HG02884 (cell line): ENCODE measurements at regions not wholly inside any gene's neighbourhood (a gene's known extent, or its start where the extent isn't known, plus 50 kb on each side); places are given as distances from the start of the nearest gene placed in this dataset.

ENCODE experiments used
- ATAC-seq: cut with Tn5 transposase; IDR thresholded peaks from one replicate; pipeline ENCODE4 v1.9.1; 2021; ENCODE audit warnings: mild to moderate bottlenecking, moderate library complexity; ENCODE audit not compliant: unreplicated experiment

DNA sequence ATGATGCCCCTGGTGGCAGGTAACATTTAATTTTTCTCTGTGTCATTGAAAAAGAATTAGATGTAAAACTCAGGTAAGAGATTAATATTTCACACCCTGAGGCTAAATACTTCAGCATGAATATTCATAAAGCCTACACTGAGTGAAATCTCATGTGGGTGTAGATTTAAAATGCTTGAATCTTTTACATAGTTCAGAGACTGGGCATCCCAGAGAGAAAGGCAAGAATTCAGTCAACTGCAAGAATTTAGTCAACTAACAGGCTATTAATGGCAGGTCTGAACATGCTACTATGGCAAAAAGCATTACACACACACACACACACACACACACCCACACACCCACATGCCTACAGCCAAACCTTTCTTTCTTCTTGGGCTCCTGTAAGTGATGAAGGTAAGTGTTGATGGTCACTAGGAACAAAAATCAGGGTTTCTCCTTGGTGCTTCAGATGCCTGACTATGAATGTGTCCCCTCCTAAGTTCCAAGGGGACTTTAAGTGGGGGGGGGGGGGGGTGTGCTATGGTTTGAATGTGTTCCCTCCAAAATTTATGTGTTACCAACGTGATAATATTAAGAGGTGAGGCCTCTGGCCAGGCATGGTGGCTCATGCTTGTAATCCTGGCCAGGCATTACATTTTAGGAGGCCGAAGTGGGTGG lies 63.7 kb upstream of the PSMD7 start:
- no peak for ATAC-seq

- ATAC-seq: no peak
Observed at GRCh38 chr16:74230126-74230525, 66.5 kb upstream of the PSMD7 start.

GRCh38 chr16:74226338-74226954 lies 70.2 kb upstream of the PSMD7 start:
- ATAC-seq: no peak

DNA sequence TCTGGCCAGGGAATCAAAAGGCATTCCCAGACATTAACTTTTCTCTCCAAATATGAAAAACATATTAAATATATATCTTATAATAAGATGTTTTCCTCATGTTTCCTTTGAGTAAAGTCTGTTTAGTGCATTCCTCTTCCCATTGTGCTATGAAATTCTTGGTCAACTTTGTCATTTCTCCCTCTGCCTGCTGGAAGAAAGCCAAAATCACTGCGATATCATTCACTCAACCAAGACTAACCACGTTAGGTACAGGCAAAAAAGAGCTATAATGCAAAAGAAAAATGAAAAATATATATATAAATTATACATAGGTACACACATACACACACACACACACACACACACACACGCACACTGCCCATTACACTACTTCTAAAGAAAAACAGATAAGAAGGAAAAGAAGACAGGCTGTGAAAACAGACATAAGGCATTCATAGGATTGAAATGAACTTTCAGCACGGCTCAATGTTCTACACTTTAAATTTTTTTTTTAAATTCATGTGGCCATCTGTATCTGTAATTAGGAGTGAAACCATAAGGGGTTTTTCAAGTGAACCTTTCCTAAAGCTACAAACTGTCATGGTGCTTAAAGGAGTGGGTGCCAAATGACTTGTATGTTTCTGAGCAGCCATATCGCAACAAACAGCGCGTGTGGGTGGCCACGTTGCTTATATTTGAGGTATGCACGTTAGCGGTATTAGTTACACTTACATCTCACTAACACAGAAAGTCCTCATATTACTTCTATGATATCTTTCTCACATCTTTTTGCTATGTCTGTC lies 71.6 kb upstream of the PSMD7 start:
- ATAC-seq: no peak

DNA sequence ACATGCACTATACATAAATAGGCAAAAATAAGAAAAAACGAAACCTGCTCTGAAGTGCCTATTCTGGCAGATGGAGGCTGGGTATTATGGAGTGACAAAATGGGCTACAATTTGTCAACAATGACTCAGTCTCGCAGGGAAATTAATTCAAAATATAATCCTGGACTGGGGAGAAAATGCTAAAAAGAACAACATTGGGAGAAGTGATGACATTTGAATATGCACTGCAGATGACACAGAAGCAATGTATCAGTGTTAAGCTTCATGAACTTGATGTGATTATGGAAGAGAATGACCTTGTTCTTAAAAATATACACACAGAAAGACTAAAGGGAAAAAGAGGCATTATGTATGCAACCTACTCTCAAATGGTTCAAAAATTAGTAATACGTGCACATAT lies 74.8 kb upstream of the PSMD7 start:
- no peak for ATAC-seq

DNA sequence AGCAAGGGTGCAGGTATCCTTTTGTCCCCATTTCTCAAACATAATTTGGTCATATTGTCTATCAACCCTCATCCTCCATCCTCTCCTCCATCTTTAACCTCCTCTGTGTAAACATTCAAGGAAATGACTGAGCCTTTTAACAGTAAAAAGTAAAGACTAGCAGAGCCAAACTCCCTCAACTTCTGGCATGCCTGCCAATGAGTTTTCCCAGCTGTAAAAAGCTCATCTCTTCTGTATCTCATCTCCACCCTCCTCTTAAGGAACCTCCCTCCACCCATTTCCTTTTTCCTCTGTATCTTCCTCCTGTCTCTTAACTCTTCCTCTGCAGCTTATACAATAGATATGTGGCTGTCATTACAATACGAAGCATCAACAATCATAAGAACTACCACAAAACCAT lies 76.9 kb upstream of the PSMD7 start:
- no peak for ATAC-seq

- no peak for ATAC-seq
Observed at GRCh38 chr16:74218871-74219270, 77.7 kb upstream of the PSMD7 start.

GRCh38 chr16:74216319-74216718 lies 80.3 kb upstream of the PSMD7 start:
- ATAC-seq: no peak

DNA sequence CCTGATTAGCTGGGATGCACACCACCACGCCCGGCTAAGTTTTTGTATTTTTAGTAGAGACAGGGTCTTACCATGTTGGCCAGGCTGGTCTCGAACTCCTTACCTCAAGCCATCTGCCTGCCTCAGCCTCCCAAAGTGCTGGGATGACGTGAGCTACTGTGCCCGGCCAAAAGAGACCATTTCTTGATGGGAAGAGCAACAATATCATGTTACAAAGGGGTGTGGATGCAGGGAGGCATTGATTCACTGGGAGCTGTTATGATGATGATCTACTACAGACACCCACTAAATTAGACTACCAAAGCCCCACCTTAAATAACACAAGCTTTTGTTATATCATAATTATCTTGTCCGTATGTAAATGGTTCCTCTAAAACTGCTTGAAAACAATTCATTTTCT lies 81.4 kb upstream of the PSMD7 start:
- no peak for ATAC-seq

GRCh38 chr16:74213372-74213771 lies 83.2 kb upstream of the PSMD7 start:
- ATAC-seq: no peak

DNA sequence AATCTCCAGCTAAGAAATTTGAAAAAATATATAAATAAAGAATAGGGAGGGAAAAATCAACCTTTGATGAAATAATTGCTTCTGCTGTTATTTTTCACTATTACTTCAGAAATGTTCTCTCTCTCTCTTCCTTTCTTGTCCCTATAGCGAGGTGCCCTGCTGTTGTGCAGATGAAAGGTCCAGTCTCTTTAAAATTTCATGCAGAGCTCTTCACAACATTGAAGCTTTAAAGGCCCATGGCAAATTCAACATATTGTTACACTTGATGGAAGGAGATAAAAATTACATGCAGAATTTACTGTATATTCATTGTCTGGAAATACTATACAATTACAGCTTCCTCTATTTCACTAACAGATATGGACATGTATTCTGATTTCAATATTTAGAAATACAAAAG lies 86.4 kb upstream of the PSMD7 start:
- ATAC-seq: no peak

DNA sequence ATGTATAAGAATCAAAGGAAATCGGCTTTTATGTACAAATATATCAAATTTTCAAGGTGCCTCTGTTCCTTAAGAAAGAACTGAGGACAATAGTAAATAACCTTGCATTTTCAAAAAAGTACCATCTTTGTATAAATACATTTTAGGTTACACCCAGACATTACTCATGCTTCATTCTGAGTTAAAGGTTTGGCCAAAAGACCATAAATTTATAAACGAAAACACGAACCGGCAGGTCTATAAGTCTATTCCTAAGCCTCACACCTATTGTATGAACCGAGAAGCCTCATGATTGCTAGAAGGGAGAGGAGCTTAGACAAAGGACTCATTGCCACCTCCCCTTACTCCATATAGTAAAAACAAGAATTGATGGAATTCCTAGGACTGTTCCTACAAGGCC lies 94.6 kb upstream of the PSMD7 start:
- no peak for ATAC-seq

- ATAC-seq: no peak
Observed at GRCh38 chr16:74201576-74201975, 95.0 kb upstream of the PSMD7 start.

DNA sequence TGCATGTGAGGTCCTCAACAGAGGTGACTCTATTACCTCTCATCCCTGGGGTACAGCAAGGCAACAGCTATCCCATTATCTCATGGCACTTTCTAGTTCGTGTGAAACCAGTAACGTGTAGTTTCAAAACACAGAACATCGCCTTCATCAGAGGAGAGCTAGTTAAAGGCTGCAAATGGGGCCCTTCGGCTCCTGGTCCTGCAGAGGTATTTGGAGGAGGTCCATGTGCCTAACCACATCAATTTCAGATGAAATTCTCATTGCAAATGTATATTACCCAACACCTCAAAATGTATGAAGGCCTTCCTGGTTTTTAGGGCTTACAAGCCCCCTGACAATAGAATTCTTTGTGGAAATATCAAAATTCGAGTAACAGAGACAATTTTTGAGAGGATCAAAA lies 95.7 kb upstream of the PSMD7 start:
- ATAC-seq: no peak

- ATAC-seq: no peak
Observed at GRCh38 chr16:74199842-74200124, 96.8 kb upstream of the PSMD7 start.

GRCh38 chr16:74199066-74199841 lies 97.4 kb upstream of the PSMD7 start:
- no peak for ATAC-seq

GRCh38 chr16:74192281-74192797 lies 104.3 kb upstream of the PSMD7 start:
- ATAC-seq: no peak

DNA sequence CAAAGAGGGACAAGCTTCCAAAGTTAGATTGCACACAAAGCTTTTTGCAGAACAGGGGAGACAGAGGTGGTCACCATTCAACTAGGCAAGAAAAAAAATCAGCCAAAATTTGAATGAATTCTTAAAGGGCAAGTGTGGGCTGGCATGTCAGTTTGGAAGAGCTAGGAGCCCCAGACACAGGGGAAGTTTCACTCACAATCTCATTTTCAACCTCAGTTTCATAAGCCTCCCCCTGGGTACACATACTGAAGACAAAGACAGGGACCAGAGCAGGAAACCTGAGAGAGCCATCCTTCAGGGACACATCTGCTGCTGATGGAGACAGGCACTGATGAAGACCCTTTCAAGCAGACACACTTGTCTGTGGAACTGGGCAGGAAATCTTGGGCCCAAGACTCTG lies 106.3 kb upstream of the PSMD7 start:
- ATAC-seq: no peak

DNA sequence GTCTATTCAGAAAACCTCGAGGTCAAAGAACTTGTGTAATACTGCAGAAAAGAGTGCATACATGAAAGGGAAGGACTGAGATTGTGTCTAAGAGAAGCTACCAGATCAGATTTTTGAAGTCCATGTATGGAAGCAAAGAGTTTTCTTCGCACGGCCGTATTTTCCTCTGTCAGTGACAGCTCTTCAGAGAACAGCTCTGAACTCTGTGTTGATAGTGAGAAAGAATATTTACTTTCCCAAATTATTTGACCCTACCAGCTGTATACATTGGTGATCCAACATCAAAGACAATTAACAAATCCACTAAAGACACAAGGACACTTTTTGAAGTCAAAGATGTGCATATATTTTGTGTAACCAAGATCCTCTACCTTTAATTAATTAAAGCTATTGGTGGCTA lies 107.8 kb upstream of the PSMD7 start:
- no peak for ATAC-seq

DNA sequence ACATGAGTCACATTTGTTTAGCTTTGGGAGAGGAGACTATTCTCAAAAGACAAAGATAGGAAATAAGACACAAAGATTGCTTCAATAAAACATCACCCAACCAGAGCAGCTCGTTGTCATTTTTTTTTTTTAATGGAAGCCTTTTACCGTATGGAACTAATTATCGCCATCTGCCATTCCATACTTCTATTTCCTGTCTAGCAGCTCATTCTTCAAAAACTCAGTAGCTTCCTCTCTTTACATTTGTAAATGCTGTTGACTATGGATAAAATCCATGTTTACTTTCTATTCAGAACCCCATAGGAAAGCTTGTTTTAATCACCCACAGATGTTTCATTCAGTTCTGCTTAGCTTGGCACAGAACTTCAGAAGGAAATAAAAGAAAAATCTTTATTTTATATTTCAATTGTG lies 110.0 kb upstream of the PSMD7 start:
- ATAC-seq: no peak

DNA sequence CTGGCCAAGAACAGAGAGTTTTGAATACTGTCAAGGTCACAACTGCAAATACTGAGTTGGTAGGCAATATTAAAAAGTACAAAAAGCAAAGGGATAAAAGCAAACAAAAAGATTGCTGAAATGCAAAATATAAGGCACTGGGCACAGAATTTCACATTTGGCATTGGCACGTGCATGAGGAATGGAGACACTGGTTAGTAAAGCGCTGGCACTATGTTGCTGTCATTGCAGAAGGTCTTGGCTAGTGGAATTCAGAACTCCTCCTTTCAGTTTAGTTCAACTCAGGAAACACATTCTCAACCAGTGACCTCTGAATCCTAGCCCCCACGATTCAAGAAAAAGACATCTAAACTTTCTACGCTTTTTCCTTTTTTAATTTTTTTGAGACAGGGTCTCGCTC lies 111.8 kb upstream of the PSMD7 start:
- no peak for ATAC-seq
